MCF 10A (cell line): ENCODE measurements at regions not wholly inside any gene's neighbourhood (a gene's known extent, or its start where the extent isn't known, plus 50 kb on each side); places are given as distances from the start of the nearest gene placed in this dataset.

Experiments
- BruUV-seq: library from RNA; stranded (reverse); fragments of 400-500 nt; replicated peaks from 2 replicates; lab custom pipeline; 2021; lab: Mats Ljungman, UMichigan
- CTCF ChIA-PET: fragments of 300-600 bp; sonication (Branson Sonifier 250); formaldehyde crosslinking; extraction: SDS; loops from one replicate; lab custom pipeline; 2021; ENCODE audit warnings: antibody characterized with exemption, inconsistent platforms; lab: Yijun Ruan, JAX
- POLR2A ChIA-PET: fragments of 300-600, 350-650 bp; sonication (Branson Sonifier 250); formaldehyde crosslinking; extraction: SDS; loops from one replicate; lab custom pipeline; 2020; ENCODE audit warnings: antibody characterized with exemption, inconsistent platforms; lab: Yijun Ruan, JAX
- DNase-seq: peaks from one replicate; pipeline ENCODE4 v3.0.0-alpha.2; 2018; ENCODE audit not compliant: unreplicated experiment
- H3K27ac Mint-ChIP-seq: one replicate; pipeline ENCODE4 v1.8.0; 2022; ENCODE audit warnings: mild to moderate bottlenecking, low read depth, mixed read lengths; ENCODE audit not compliant: unreplicated experiment
- H3K27me3 Mint-ChIP-seq: one replicate; pipeline ENCODE4 v1.8.0; 2022; ENCODE audit warnings: mixed read lengths; ENCODE audit not compliant: insufficient read depth, unreplicated experiment
- H3K36me3 Mint-ChIP-seq: one replicate; pipeline ENCODE4 v1.8.0; 2022; ENCODE audit warnings: mild to moderate bottlenecking, moderate library complexity, mixed read lengths; ENCODE audit not compliant: insufficient read depth, unreplicated experiment
- H3K4me1 Mint-ChIP-seq: one replicate; pipeline ENCODE4 v1.8.0; 2022; ENCODE audit warnings: mixed read lengths; ENCODE audit not compliant: insufficient read depth, unreplicated experiment
- H3K4me3 Mint-ChIP-seq: one replicate; pipeline ENCODE4 v1.8.0; 2022; ENCODE audit warnings: mild to moderate bottlenecking, moderate library complexity, mixed read lengths; ENCODE audit not compliant: unreplicated experiment
- H3K9me3 Mint-ChIP-seq: one replicate; pipeline ENCODE4 v1.8.0; 2022; ENCODE audit warnings: mixed read lengths; ENCODE audit not compliant: unreplicated experiment
- CTCF ChIP-seq: fragments of 200-600 bp; IDR thresholded peaks from one replicate; pipeline ENCODE4 v1.8.0; 2022; ENCODE audit warnings: antibody characterized with exemption, mild to moderate bottlenecking; ENCODE audit not compliant: unreplicated experiment
- intact Hi-C: fragments of 100-400 bp; cut with micrococcal nuclease; formaldehyde crosslinking; loops from 2 replicates; pipeline ENCODE4 v1.14.1; 2022

GRCh38 chr9:1254071-1254470, 203.9 kb downstream of the DMRT2 start:
- Mint-ChIP-seq H3K36me3 (no peaks in the 10 kb centered on the region), H3K27me3 (no peaks in the 10 kb centered on the region), H3K9me3 (no peaks in the 10 kb centered on the region), H3K4me3 (no peak overlapping the region), H3K4me1 (no peaks in the 10 kb centered on the region), H3K27ac (no peak overlapping the region)
- CTCF ChIA-PET, result no interaction called here
- BruUV-seq, result no TSS peak
- POLR2A ChIA-PET, result no interaction called here
- TF ChIP-seq CTCF, result no peak
- no peak for DNase-seq
- intact Hi-C loops, result no loop called here

- DNase-seq, result no peak
- Mint-ChIP-seq H3K36me3 (no peaks in the 10 kb centered on the region), H3K4me3 (no peak overlapping the region), H3K4me1 (no peaks in the 10 kb centered on the region), H3K27ac (no peak overlapping the region), H3K9me3 (no peaks in the 10 kb centered on the region), H3K27me3 (no peaks in the 10 kb centered on the region)
- POLR2A ChIA-PET, result no interaction called here
- BruUV-seq, result no TSS peak
- no peak for TF ChIP-seq CTCF
- intact Hi-C loops, result no loop called here
- CTCF ChIA-PET, result interaction anchor here (1.0 kb wide), 1 partner anchor 538 kb away, joined by 3 read pairs; no protein-coding TSS in a partner anchor
Observed at GRCh38 chr9:1256178-1256577, 206.0 kb downstream of the DMRT2 start.

- no peaks in the 10 kb centered on the region for H3K9me3 Mint-ChIP-seq
Observed at GRCh38 chr9:1261266-1261665, 211.1 kb downstream of the DMRT2 start.

More at GRCh38 chr9:1261266-1261665, 211.1 kb downstream of the DMRT2 start:
- H3K4me1 Mint-ChIP-seq, result no peaks in the 10 kb centered on the region
- no peak for TF ChIP-seq CTCF
- intact Hi-C loops, result no loop called here
- no peak overlapping the region for H3K27ac Mint-ChIP-seq
- DNase-seq, result no peak
- no peak overlapping the region for H3K4me3 Mint-ChIP-seq
- POLR2A ChIA-PET, result no interaction called here
- no peaks in the 10 kb centered on the region for H3K27me3 Mint-ChIP-seq
- BruUV-seq, result no TSS peak
- H3K36me3 Mint-ChIP-seq, result no peaks in the 10 kb centered on the region
- CTCF ChIA-PET, result no interaction called here
